HEK293T (cell line): ENCODE measurements at regions not wholly inside any gene's neighbourhood (a gene's known extent, or its start where the extent isn't known, plus 50 kb on each side); places are given as distances from the start of the nearest gene placed in this dataset.

ENCODE experiments used
- CTCF ChIA-PET: fragments of 350-600 bp; formaldehyde crosslinking; extraction: SDS; loops from one replicate; lab custom pipeline; 2021; ENCODE audit warnings: antibody characterized with exemption, inconsistent platforms; lab: Yijun Ruan, JAX
- POLR2A ChIA-PET: fragments of 350-600 bp; formaldehyde crosslinking; extraction: SDS; loops from one replicate; lab custom pipeline; 2020; ENCODE audit warnings: antibody characterized with exemption, inconsistent platforms; lab: Yijun Ruan, JAX
- DNase-seq: peaks from one replicate; pipeline ENCODE4 v3.0.0; 2012; ENCODE audit warnings: mixed read lengths; ENCODE audit errors: extremely low spot score
- ARNT ChIP-seq: fragments of 450-650 bp; IDR thresholded peaks from 2 replicates; pipeline ENCODE4 v1.6.1; 2017; ENCODE audit warnings: mild to moderate bottlenecking
- BHLHE40 ChIP-seq: fragments of 450-650 bp; IDR thresholded peaks from 2 replicates; pipeline ENCODE4 v1.6.1; 2016; ENCODE audit warnings: mild to moderate bottlenecking, moderate library complexity, borderline replicate concordance
- CTBP1 ChIP-seq: fragments of 450-650 bp; IDR thresholded peaks from 2 replicates; pipeline ENCODE4 v1.6.1; 2016; ENCODE audit warnings: borderline replicate concordance
- ELF4 ChIP-seq: fragments of 450-650 bp; IDR thresholded peaks from 2 replicates; pipeline ENCODE4 v1.6.1; 2017; ENCODE audit warnings: antibody characterized with exemption
- FOXA1 ChIP-seq: fragments of 450-650 bp; IDR thresholded peaks from 2 replicates; pipeline ENCODE4 v1.6.1; 2016; ENCODE audit warnings: mild to moderate bottlenecking
- FOXK2 ChIP-seq: fragments of 450-650 bp; IDR thresholded peaks from 2 replicates; pipeline ENCODE4 v1.6.1; 2016; ENCODE audit warnings: mild to moderate bottlenecking
- FOXM1 ChIP-seq: fragments of 450-650 bp; IDR thresholded peaks from 2 replicates; pipeline ENCODE4 v1.6.1; 2017; ENCODE audit warnings: mild to moderate bottlenecking, borderline replicate concordance
- HDGF ChIP-seq: fragments of 450-650 bp; IDR thresholded peaks from 2 replicates; pipeline ENCODE4 v1.6.1; 2017; ENCODE audit warnings: antibody characterized with exemption, borderline replicate concordance
- L3MBTL2 ChIP-seq: fragments of 450-650 bp; conservative IDR thresholded peaks from 2 replicates; pipeline ENCODE4 v1.6.1; 2016; ENCODE audit warnings: mild to moderate bottlenecking
- LEF1 ChIP-seq: fragments of 450-650 bp; IDR thresholded peaks from 2 replicates; pipeline ENCODE4 v1.6.1; 2017; ENCODE audit warnings: mild to moderate bottlenecking, borderline replicate concordance
- NFRKB ChIP-seq: fragments of 450-650 bp; IDR thresholded peaks from 2 replicates; pipeline ENCODE4 v1.6.1; 2016; ENCODE audit warnings: mild to moderate bottlenecking, moderate library complexity
- SP1 ChIP-seq: fragments of 450-650 bp; IDR thresholded peaks from 2 replicates; pipeline ENCODE4 v1.6.1; 2017
- SUZ12 ChIP-seq: fragments of 450-650 bp; IDR thresholded peaks from 2 replicates; pipeline ENCODE4 v1.6.1; 2016; ENCODE audit warnings: mild to moderate bottlenecking
- TARDBP ChIP-seq: fragments of 450-650 bp; IDR thresholded peaks from 2 replicates; pipeline ENCODE4 v1.6.1; 2016
- ZNF384 ChIP-seq: fragments of 450-650 bp; IDR thresholded peaks from 2 replicates; pipeline ENCODE4 v1.6.1; 2016
- TF ChIP-seq, protein P1 (sequence below): fragments of 450-650 bp; IDR thresholded peaks from 2 replicates; pipeline ENCODE4 v1.6.1; 2016

GRCh38 chr7:19381321-19381720 is 236.1 kb upstream of the FERD3L start:
- TF ChIP-seq TARDBP = no peak
- TF ChIP-seq BHLHE40 = no peak
- TF ChIP-seq LEF1 = no peak
- TF ChIP-seq HDGF = no peak
- TF ChIP-seq FOXM1 = no peak
- TF ChIP-seq FOXK2 = no peak
- TF ChIP-seq CTBP1 = no peak
- TF ChIP-seq ZNF384 = no peak
- no peak for TF ChIP-seq FOXA1
- no peak for TF ChIP-seq ARNT
- TF ChIP-seq ELF4 = no peak
- no peak for TF ChIP-seq L3MBTL2
- TF ChIP-seq SUZ12 = no peak
- TF ChIP-seq, protein P1, sequence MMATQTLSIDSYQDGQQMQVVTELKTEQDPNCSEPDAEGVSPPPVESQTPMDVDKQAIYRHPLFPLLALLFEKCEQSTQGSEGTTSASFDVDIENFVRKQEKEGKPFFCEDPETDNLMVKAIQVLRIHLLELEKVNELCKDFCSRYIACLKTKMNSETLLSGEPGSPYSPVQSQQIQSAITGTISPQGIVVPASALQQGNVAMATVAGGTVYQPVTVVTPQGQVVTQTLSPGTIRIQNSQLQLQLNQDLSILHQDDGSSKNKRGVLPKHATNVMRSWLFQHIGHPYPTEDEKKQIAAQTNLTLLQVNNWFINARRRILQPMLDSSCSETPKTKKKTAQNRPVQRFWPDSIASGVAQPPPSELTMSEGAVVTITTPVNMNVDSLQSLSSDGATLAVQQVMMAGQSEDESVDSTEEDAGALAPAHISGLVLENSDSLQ = no peak
- TF ChIP-seq NFRKB = no peak
- TF ChIP-seq SP1 = no peak
- POLR2A ChIA-PET = no interaction called here
- DNase-seq = no peak
- CTCF ChIA-PET = interaction anchor here (0.5 kb wide), 1 partner anchor 1809 kb away, joined by 4 read pairs; no protein-coding TSS in a partner anchor

DNA sequence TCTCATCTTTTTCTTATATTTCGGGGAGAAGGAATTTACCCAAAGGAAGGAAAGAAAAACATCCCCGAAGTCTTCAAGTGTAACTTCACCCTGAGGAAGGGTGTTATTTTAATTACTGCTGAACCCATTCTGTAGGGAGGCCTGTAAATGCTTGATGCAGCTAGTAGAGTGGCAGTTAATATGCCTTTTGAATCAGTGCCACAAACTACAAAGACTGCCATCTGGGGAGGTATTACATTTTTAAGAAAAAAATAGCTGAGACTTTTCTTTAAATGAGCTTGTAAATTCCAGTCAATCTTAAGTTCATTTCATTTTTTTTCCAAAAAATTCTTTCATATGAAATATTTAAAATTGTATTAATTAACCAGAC is 233.1 kb upstream of the FERD3L start:
- no peak for DNase-seq
- TF ChIP-seq NFRKB = no peak
- no peak for TF ChIP-seq TARDBP
- no peak for TF ChIP-seq FOXM1
- TF ChIP-seq BHLHE40 = no peak
- TF ChIP-seq LEF1 = no peak
- TF ChIP-seq, protein P1 = no peak
- TF ChIP-seq L3MBTL2 = no peak
- no peak for TF ChIP-seq SUZ12
- TF ChIP-seq HDGF = no peak
- TF ChIP-seq ZNF384 = no peak
- TF ChIP-seq FOXA1 = no peak
- TF ChIP-seq CTBP1 = no peak
- ChIA-PET CTCF (interaction anchor here (0.8 kb wide), 1 partner anchor 260 kb away, joined by 4 read pairs; no protein-coding TSS in a partner anchor), POLR2A (interaction anchor here (1.1 kb wide), 1 partner anchor 75 kb away, joined by 3 read pairs; no protein-coding TSS in a partner anchor)

DNA sequence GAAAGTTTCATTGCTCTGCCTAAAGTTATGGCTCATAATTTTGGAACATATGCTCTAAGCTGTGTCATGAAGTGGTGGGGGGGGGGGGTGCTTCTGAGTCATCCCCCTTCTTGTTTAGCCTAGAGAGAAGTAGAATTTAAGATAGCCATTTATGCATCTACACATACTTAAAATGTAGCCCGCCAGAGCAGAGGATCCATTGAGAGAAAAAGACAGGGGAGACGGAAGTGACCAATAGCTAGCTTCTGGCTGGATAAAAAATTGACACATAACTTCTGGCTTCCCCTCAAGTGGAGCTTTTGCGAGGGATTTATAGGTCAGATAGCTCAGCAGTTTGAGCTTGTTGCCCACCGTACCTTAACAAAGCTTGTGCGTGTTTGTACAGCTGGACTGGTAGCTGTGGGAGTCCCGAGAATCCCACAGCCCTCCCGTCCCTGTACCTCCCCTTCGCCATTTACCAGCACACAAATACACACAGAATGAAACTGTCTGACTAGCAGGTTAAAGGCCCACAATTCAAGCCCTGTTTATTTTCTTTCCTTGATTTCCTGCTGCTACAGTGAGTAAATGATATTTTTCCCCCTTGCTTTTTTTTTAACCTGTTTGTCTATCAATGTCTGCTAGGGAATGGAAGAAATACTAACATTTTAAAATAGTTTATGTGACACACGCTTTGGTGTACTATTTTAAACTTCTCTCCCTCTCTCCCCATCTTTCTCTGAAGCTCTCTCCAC is 232.6 kb upstream of the FERD3L start:
- ChIA-PET CTCF (interaction anchor here (0.6 to 0.8 kb wide), 2 partner anchors 33 to 259 kb away, joined by 3 to 4 read pairs; no protein-coding TSS in a partner anchor), POLR2A (interaction anchor here (1.1 kb wide), 1 partner anchor 74 kb away, joined by 3 read pairs; no protein-coding TSS in a partner anchor)
- peak; percentile 23 for DNase-seq
- TF ChIP-seq, protein P1 = peak; percentile 78
- TF ChIP-seq L3MBTL2 (no peak), BHLHE40 (no peak), ZNF384 (peak; percentile 83)

DNA sequence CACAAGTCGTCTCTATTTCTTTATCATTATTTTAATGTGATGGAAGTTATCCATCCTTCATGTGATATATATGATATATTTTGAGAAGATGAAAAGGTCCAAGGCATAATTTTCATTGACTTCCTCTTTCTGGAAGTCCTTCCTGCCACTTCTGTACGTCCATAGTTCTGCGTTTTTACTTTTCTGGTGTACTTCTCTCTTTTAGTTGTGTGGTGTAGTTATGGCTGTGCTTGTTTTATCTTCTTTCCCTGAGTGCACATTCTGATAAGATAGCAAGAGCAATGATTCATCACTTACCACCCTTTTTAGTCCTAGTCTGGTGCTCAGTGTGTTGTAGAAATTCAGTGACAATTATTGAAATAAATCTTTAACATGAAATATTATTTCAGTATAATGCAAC is 231.3 kb upstream of the FERD3L start:
- no peak for DNase-seq
- TF ChIP-seq FOXK2 (no peak), FOXA1 (no peak), BHLHE40 (no peak), LEF1 (no peak), L3MBTL2 (no peak), CTBP1 (no peak), ARNT (no peak), NFRKB (no peak), SUZ12 (no peak), SP1 (no peak), HDGF (no peak), ZNF384 (no peak), FOXM1 (no peak)
- TF ChIP-seq, protein P1 = no peak
- ChIA-PET CTCF (no interaction called here), POLR2A (no interaction called here)

GRCh38 chr7:19375976-19376375 is 230.8 kb upstream of the FERD3L start:
- CTCF ChIA-PET = no interaction called here
- TF ChIP-seq SP1 (no peak), FOXK2 (no peak), ELF4 (no peak), TARDBP (no peak), L3MBTL2 (no peak), LEF1 (no peak), HDGF (no peak), NFRKB (no peak), FOXA1 (no peak), ZNF384 (no peak), BHLHE40 (no peak), CTBP1 (no peak), ARNT (no peak), FOXM1 (no peak)
- TF ChIP-seq, protein P1 = no peak

More at GRCh38 chr7:19375976-19376375, 230.8 kb upstream of the FERD3L start:
- DNase-seq = no peak
- POLR2A ChIA-PET = no interaction called here
